ENCODE measurements at regions not wholly inside any gene's neighbourhood (a gene's known extent, or its start where the extent isn't known, plus 50 kb on each side); places are given as distances from the start of the nearest gene placed in this dataset.
"Not testable (repeated sequence)": the region's sequence is repeated elsewhere in the genome, so short reads cannot be mapped to it uniquely, and the experiment has no call there.

GRCh38 chr14:40691066-40691465 is 915.6 kb upstream of the LRFN5 start:
- TF ChIP-seq CTCF (conservative IDR thresholded peaks at IDR 0.05) = no peak
- no peak overlapping the region for H3K27ac ChIP-seq

GRCh38 chr14:40685764-40686163 is 920.9 kb upstream of the LRFN5 start:
- no peak overlapping the region for H3K27ac ChIP-seq
- no peak for TF ChIP-seq CTCF (conservative IDR thresholded peaks at IDR 0.05)

- no peak for TF ChIP-seq CTCF (conservative IDR thresholded peaks at IDR 0.05)
These were observed 922.3 kb upstream of the LRFN5 start for GRCh38 chr14:40684328-40684727.

GRCh38 chr14:40682131-40682913 is 924.4 kb upstream of the LRFN5 start:
- no peak for TF ChIP-seq CTCF (conservative IDR thresholded peaks at IDR 0.05)
- H3K27ac ChIP-seq = no peak overlapping the region

More at GRCh38 chr14:40684328-40684727, 922.3 kb upstream of the LRFN5 start:
- H3K27ac ChIP-seq = no peak overlapping the region

GRCh38 chr14:40679256-40679655 is 927.4 kb upstream of the LRFN5 start:
- no peak for TF ChIP-seq CTCF (conservative IDR thresholded peaks at IDR 0.05)
- H3K27ac ChIP-seq = no peak overlapping the region

GRCh38 chr14:40677206-40677605 is 929.5 kb upstream of the LRFN5 start:
- H3K27ac ChIP-seq = not testable (repeated sequence)

GRCh38 chr14:40674502-40674901 is 932.2 kb upstream of the LRFN5 start:
- no peak overlapping the region for H3K27ac ChIP-seq
- TF ChIP-seq CTCF (conservative IDR thresholded peaks at IDR 0.05) = no peak

GRCh38 chr14:40656311-40656710 is 950.4 kb upstream of the LRFN5 start:
- no peak for TF ChIP-seq CTCF (conservative IDR thresholded peaks at IDR 0.05)

More at GRCh38 chr14:40656311-40656710, 950.4 kb upstream of the LRFN5 start:
- H3K27ac ChIP-seq = no peak overlapping the region

Data from VCaP (cell line).